Gastrocnemius medialis (tissue), 4 donors: ENCODE measurements at regions not wholly inside any gene's neighbourhood (a gene's known extent, or its start where the extent isn't known, plus 50 kb on each side); places are given as distances from the start of the nearest gene placed in this dataset.
"Not testable (repeated sequence)": the region's sequence is repeated elsewhere in the genome, so short reads cannot be mapped to it uniquely, and the experiment has no call there.

Experiments
- ATAC-seq, 2 donors: fragments of 150-250 bp; one replicate each; pipeline ENCODE4 v1.9.1; 2016
- DNase-seq, 2 donors: peaks; one replicate each; pipeline ENCODE4 v3.0.0-alpha.2; 2019
- H3K27ac ChIP-seq, 4 donors: fragments of 200-600 bp; sonication (generic); 1 replicate in 1 of 4; 2 replicates in 3 of 4; pipeline ENCODE4 v1.5.1; 2016 to 2018; ENCODE audit warnings: mild to moderate bottlenecking in 2 of 4, moderate library complexity in 1 of 4
- H3K27me3 ChIP-seq, 3 donors: fragments of 200-600 bp; sonication (generic) in 2 of 3; 1 replicate in 1 of 3; 2 replicates in 2 of 3; pipeline versions ENCODE4 v1.5.1 to v1.6.0; 2016 to 2019; ENCODE audit warnings: mild to moderate bottlenecking in 1 of 3, moderate library complexity in 1 of 3
- H3K36me3 ChIP-seq, 2 donors: fragments of 200-600 bp; sonication (generic) in 1 of 2; one replicate each; pipeline ENCODE4 v1.5.1; 2017 to 2018
- H3K4me1 ChIP-seq, 2 donors: fragments of 200-600 bp; sonication (generic) in 1 of 2; one replicate each; pipeline ENCODE4 v1.5.1; 2016 to 2017; ENCODE audit warnings: mild to moderate bottlenecking in 2 of 2
- H3K4me3 ChIP-seq, 4 donors: fragments of 200-600 bp; sonication (generic) in 3 of 4; 1 replicate in 1 of 4; 2 replicates in 3 of 4; pipeline ENCODE4 v1.5.1; 2016 to 2019; ENCODE audit warnings: mild to moderate bottlenecking in 2 of 4
- H3K9me3 ChIP-seq, 3 donors: fragments of 200-600 bp; sonication (generic) in 2 of 3; 1 replicate in 1 of 3; 2 replicates in 2 of 3; pipeline ENCODE4 v1.5.1; 2016 to 2019
- CTCF ChIP-seq, 5 experiments: fragments of 450-650 bp in 3 of 5; fragments of 200-600 bp in 2 of 5; sonication (generic) in 2 of 5; IDR thresholded peaks in 4 of 5; conservative IDR thresholded peaks in 1 of 5; 1 replicate in 4 of 5; 2 replicates in 1 of 5; pipeline ENCODE4 v1.5.1; 2016 to 2019; ENCODE audit warnings: antibody characterized with exemption in 5 of 5, mild to moderate bottlenecking in 3 of 5, moderate library complexity in 3 of 5
- POLR2A ChIP-seq, 2 donors: fragments of 450-650 bp; IDR thresholded peaks; one replicate each; pipeline ENCODE4 v1.6.1; 2017; ENCODE audit warnings: antibody characterized with exemption in 2 of 2, mild to moderate bottlenecking in 2 of 2, moderate library complexity in 2 of 2
- in situ Hi-C, 4 donors: fragments of 200-750 bp; cut with MboI; loops; one replicate each; pipeline versions ENCODE4 v1.15.0 to v1.8.0; 2017; ENCODE audit warnings: low sequenced_read_pairs in 4 of 4
- intact Hi-C: fragments of 100-400 bp; cut with DNase I; formaldehyde crosslinking; loops from one replicate; pipeline ENCODE4 v1.15.1; 2023; ENCODE audit warnings: low total_unique reads

GRCh38 chr4:160709546-160709945, 1454.3 kb downstream of the FSTL5 start:
- H3K9me3 ChIP-seq, result no peaks in the 10 kb centered on the region
- TF ChIP-seq POLR2A (IDR thresholded peaks at IDR 0.05) (no peak), CTCF (IDR thresholded peaks at IDR 0.05 in 4 of 5, conservative IDR thresholded peaks at IDR 0.05 in 1 of 5) (no peak)
- DNase-seq (no peak), ATAC-seq (no peak)
- no peak overlapping the region for H3K4me3 ChIP-seq
- H3K27ac ChIP-seq, result no peak overlapping the region
- in situ Hi-C loops, result no loop called here
- H3K27me3 ChIP-seq, result no peaks in the 10 kb centered on the region
- intact Hi-C loops, result no loop called here
- no peaks in the 10 kb centered on the region for H3K4me1 ChIP-seq
- no peaks in the 10 kb centered on the region for H3K36me3 ChIP-seq

GRCh38 chr4:160716551-160716950, 1447.2 kb downstream of the FSTL5 start:
- no peak overlapping the region for H3K4me3 ChIP-seq
- no peak overlapping the region for H3K27ac ChIP-seq
- no peaks in the 10 kb centered on the region for H3K9me3 ChIP-seq
- no peaks in the 10 kb centered on the region for H3K4me1 ChIP-seq
- in situ Hi-C loops (no loop called here), intact Hi-C loops (no loop called here)
- H3K27me3 ChIP-seq, result no peaks in the 10 kb centered on the region
- H3K36me3 ChIP-seq, result no peaks in the 10 kb centered on the region
- DNase-seq, result no peak
- no peak for ATAC-seq
- TF ChIP-seq POLR2A (IDR thresholded peaks at IDR 0.05) (no peak), CTCF (IDR thresholded peaks at IDR 0.05 in 4 of 5, conservative IDR thresholded peaks at IDR 0.05 in 1 of 5) (no peak)

GRCh38 chr4:160717848-160718247, 1446.0 kb downstream of the FSTL5 start:
- Histone ChIP-seq H3K27ac (no peak overlapping the region), H3K36me3 (no peaks in the 10 kb centered on the region), H3K4me3 (no peak overlapping the region), H3K27me3 (no peaks in the 10 kb centered on the region), H3K9me3 (no peaks in the 10 kb centered on the region), H3K4me1 (no peaks in the 10 kb centered on the region)
- intact Hi-C loops (no loop called here), in situ Hi-C loops (no loop called here)
- DNase-seq (no peak), ATAC-seq (no peak)
- TF ChIP-seq CTCF (IDR thresholded peaks at IDR 0.05 in 4 of 5, conservative IDR thresholded peaks at IDR 0.05 in 1 of 5) (no peak), POLR2A (IDR thresholded peaks at IDR 0.05) (no peak)

- Histone ChIP-seq H3K4me3 (no peak overlapping the region), H3K27me3 (no peaks in the 10 kb centered on the region), H3K4me1 (no peaks in the 10 kb centered on the region), H3K9me3 (no peaks in the 10 kb centered on the region), H3K36me3 (no peaks in the 10 kb centered on the region), H3K27ac (no peak overlapping the region)
- ATAC-seq (no peak), DNase-seq (no peak)
- TF ChIP-seq CTCF (IDR thresholded peaks at IDR 0.05 in 4 of 5, conservative IDR thresholded peaks at IDR 0.05 in 1 of 5), result no peak
- no peak for TF ChIP-seq POLR2A (IDR thresholded peaks at IDR 0.05)
- intact Hi-C loops (no loop called here), in situ Hi-C loops (no loop called here)
These were observed 1439.7 kb downstream of the FSTL5 start for GRCh38 chr4:160724063-160724462.

GRCh38 chr4:160745126-160745525, 1418.7 kb downstream of the FSTL5 start:
- Histone ChIP-seq H3K27me3 (no peaks in the 10 kb centered on the region), H3K36me3 (no peaks in the 10 kb centered on the region), H3K4me1 (no peaks in the 10 kb centered on the region), H3K9me3 (no peaks in the 10 kb centered on the region), H3K27ac (no peak overlapping the region), H3K4me3 (no peak overlapping the region)
- intact Hi-C loops (no loop called here), in situ Hi-C loops (no loop called here)
- TF ChIP-seq CTCF (IDR thresholded peaks at IDR 0.05 in 4 of 5, conservative IDR thresholded peaks at IDR 0.05 in 1 of 5) (no peak), POLR2A (IDR thresholded peaks at IDR 0.05) (no peak)
- ATAC-seq (no peak), DNase-seq (no peak)

GRCh38 chr4:160746585-160746984, 1417.2 kb downstream of the FSTL5 start:
- intact Hi-C loops, H3K27ac ChIP-seq, ATAC-seq, H3K27me3 ChIP-seq, DNase-seq, H3K4me1 ChIP-seq, H3K4me3 ChIP-seq, in situ Hi-C loops, H3K36me3 ChIP-seq, H3K9me3 ChIP-seq: not testable (repeated sequence)
